SH-SY5Y (cell line): ENCODE measurements at regions not wholly inside any gene's neighbourhood (a gene's known extent, or its start where the extent isn't known, plus 50 kb on each side); places are given as distances from the start of the nearest gene placed in this dataset.

Experiments used
- GATA2 ChIP-seq: IDR thresholded peaks from 2 replicates; pipeline ENCODE4 v1.6.1; 2011; ENCODE audit warnings: mild to moderate bottlenecking, low read depth, low read length
- GATA3 ChIP-seq: IDR thresholded peaks from 2 replicates; pipeline ENCODE4 v1.6.1; 2011; ENCODE audit warnings: low read depth, mild to moderate bottlenecking, low read length, moderate library complexity

DNA sequence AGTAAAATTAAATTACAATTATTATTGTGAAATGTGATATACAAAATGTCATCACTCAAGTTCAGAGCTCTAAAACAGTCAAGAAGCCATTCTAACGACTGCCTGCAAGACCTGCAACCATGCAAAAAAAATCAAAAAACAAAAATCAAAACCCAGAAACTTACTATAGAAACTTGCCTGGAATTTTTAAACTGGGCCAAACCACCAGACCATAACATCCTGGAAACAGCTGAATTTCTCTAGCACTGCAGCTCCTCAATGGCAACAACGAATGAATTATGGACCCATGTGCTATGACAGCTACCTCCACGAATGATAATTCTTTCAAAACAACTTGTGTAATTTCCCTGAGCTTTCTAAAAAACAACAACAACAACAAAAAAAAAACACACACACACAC lies 130.0 kb upstream of the KCNMB2 start:
- no peak for TF ChIP-seq GATA2
- no peak for TF ChIP-seq GATA3
